ENCODE measurements at regions not wholly inside any gene's neighbourhood (a gene's known extent, or its start where the extent isn't known, plus 50 kb on each side); places are given as distances from the start of the nearest gene placed in this dataset.

- H3K36me3 ChIP-seq (ENCODE audit: control insufficient read depth, insufficient read depth, low read length): no peaks in the 10 kb centered on the region
- no peak for TF ChIP-seq CTCF (IDR thresholded peaks at IDR 0.05; ENCODE audit: insufficient read depth, low read length, poor library complexity, severe bottlenecking)
- DNase-seq (ENCODE audit: extremely low read depth, insufficient read length): no peak
- H3K4me3 ChIP-seq (replicated peaks; ENCODE audit: low read depth, low read length): no peak overlapping the region
- peaks cover 2% of the 10 kb centered on the region for H3K27me3 ChIP-seq (replicated peaks; ENCODE audit: control insufficient read depth, insufficient read depth, low read length)
Measured at GRCh38 chr7:25845464-25845863, 306.5 kb upstream of the NFE2L3 start.

- H3K27me3 ChIP-seq (replicated peaks; ENCODE audit: control insufficient read depth, insufficient read depth, low read length): peaks cover 2% of the 10 kb centered on the region
- H3K4me3 ChIP-seq (replicated peaks; ENCODE audit: low read depth, low read length): no peak overlapping the region
- DNase-seq (ENCODE audit: extremely low read depth, insufficient read length): no peak
- no peaks in the 10 kb centered on the region for H3K36me3 ChIP-seq (ENCODE audit: control insufficient read depth, insufficient read depth, low read length)
- TF ChIP-seq CTCF (IDR thresholded peaks at IDR 0.05; ENCODE audit: insufficient read depth, low read length, poor library complexity, severe bottlenecking): no peak
Measured at GRCh38 chr7:25846722-25847121, 305.3 kb upstream of the NFE2L3 start.

- Histone ChIP-seq H3K36me3 (ENCODE audit: control insufficient read depth, insufficient read depth, low read length) (no peaks in the 10 kb centered on the region), H3K27me3 (replicated peaks; ENCODE audit: control insufficient read depth, insufficient read depth, low read length) (peaks cover 3% of the 10 kb centered on the region), H3K4me3 (replicated peaks; ENCODE audit: low read depth, low read length) (no peak overlapping the region)
- no peak for DNase-seq (ENCODE audit: extremely low read depth, insufficient read length)
- TF ChIP-seq CTCF (IDR thresholded peaks at IDR 0.05; ENCODE audit: insufficient read depth, low read length, poor library complexity, severe bottlenecking): no peak
Measured at GRCh38 chr7:25847336-25848070, 304.5 kb upstream of the NFE2L3 start.

GRCh38 chr7:25849500-25850184 lies 302.4 kb upstream of the NFE2L3 start:
- Histone ChIP-seq H3K27me3 (replicated peaks; ENCODE audit: control insufficient read depth, insufficient read depth, low read length) (peaks cover 3% of the 10 kb centered on the region), H3K4me3 (replicated peaks; ENCODE audit: low read depth, low read length) (no peak overlapping the region), H3K36me3 (ENCODE audit: control insufficient read depth, insufficient read depth, low read length) (no peaks in the 10 kb centered on the region)
- no peak for DNase-seq (ENCODE audit: extremely low read depth, insufficient read length)
- no peak for TF ChIP-seq CTCF (IDR thresholded peaks at IDR 0.05; ENCODE audit: insufficient read depth, low read length, poor library complexity, severe bottlenecking)

GRCh38 chr7:25850216-25850615 lies 301.8 kb upstream of the NFE2L3 start:
- Histone ChIP-seq H3K27me3 (replicated peaks; ENCODE audit: control insufficient read depth, insufficient read depth, low read length) (peaks cover 3% of the 10 kb centered on the region), H3K4me3 (replicated peaks; ENCODE audit: low read depth, low read length) (no peak overlapping the region), H3K36me3 (ENCODE audit: control insufficient read depth, insufficient read depth, low read length) (no peaks in the 10 kb centered on the region)
- no peak for DNase-seq (ENCODE audit: extremely low read depth, insufficient read length)
- TF ChIP-seq CTCF (IDR thresholded peaks at IDR 0.05; ENCODE audit: insufficient read depth, low read length, poor library complexity, severe bottlenecking): no peak

Measured in GM06990 (cell line).